CD4-positive, alpha-beta T cell (primary cell): ENCODE measurements at regions not wholly inside any gene's neighbourhood (a gene's known extent, or its start where the extent isn't known, plus 50 kb on each side); places are given as distances from the start of the nearest gene placed in this dataset.

Experiments
- ATAC-seq: fragments of 200-7000 bp; cut with Tn5 transposase; one replicate; pipeline ENCODE4 v1.10.0; 2022; ENCODE audit warnings: mild to moderate bottlenecking; ENCODE audit not compliant: poor library complexity
- CTCF ChIA-PET: fragments of 350-600 bp; sonication (Branson Sonifier 250); formaldehyde crosslinking; loops from one replicate; lab custom pipeline; 2021; ENCODE audit warnings: antibody characterized with exemption, inconsistent platforms; lab: Charles Lee
- POLR2A ChIA-PET: fragments of 350-600 bp; sonication (Branson Sonifier 250); formaldehyde crosslinking; loops from one replicate; lab custom pipeline; 2021; ENCODE audit warnings: antibody characterized with exemption, inconsistent platforms; lab: Charles Lee
- DNase-seq, 14 experiments: peaks; one replicate each; pipeline ENCODE4 v3.0.0-alpha.2; 2013 to 2020; ENCODE audit warnings: mixed read lengths in 2 of 14
- H3K27ac ChIP-seq, 2 donors: one replicate each; pipeline versions ENCODE4 v1.5.1 to v1.7.0; 2013; ENCODE audit warnings: low read length in 2 of 2, low read depth in 1 of 2, mild to moderate bottlenecking in 1 of 2
- H3K27me3 ChIP-seq, 2 experiments: 1 replicate in 1 of 2; 2 replicates in 1 of 2; pipeline versions ENCODE4 v1.6.1 to v1.7.0; 2013; ENCODE audit warnings: low read length in 2 of 2, control low read depth in 1 of 2, mild to moderate bottlenecking in 1 of 2, moderate library complexity in 1 of 2; ENCODE audit not compliant: insufficient read depth in 2 of 2, control insufficient read depth in 1 of 2
- H3K36me3 ChIP-seq: one replicate; pipeline ENCODE4 v1.6.1; 2013; ENCODE audit warnings: low read length, control low read depth; ENCODE audit not compliant: insufficient read depth
- H3K4me1 ChIP-seq: one replicate; pipeline ENCODE4 v1.6.1; 2013; ENCODE audit warnings: low read length, control low read depth; ENCODE audit not compliant: insufficient read depth
- H3K4me3 ChIP-seq: one replicate; pipeline ENCODE4 v1.5.1; 2013; ENCODE audit warnings: mild to moderate bottlenecking, low read length, moderate library complexity
- H3K9me3 ChIP-seq, 2 experiments: 1 replicate in 1 of 2; 2 replicates in 1 of 2; pipeline versions ENCODE4 v1.6.1 to v1.7.0; 2013; ENCODE audit warnings: low read length in 2 of 2, mild to moderate bottlenecking in 2 of 2, control low read depth in 1 of 2, moderate library complexity in 1 of 2; ENCODE audit not compliant: control insufficient read depth in 1 of 2, insufficient read depth in 1 of 2
- H3K27ac Mint-ChIP-seq: one replicate; pipeline ENCODE4 v1.8.0; 2020; ENCODE audit warnings: mixed read lengths
- H3K27me3 Mint-ChIP-seq: one replicate; pipeline ENCODE4 v1.8.0; 2021; ENCODE audit warnings: mixed read lengths
- H3K36me3 Mint-ChIP-seq: one replicate; pipeline ENCODE4 v1.8.0; 2021; ENCODE audit warnings: low read depth, mixed read lengths
- H3K4me1 Mint-ChIP-seq: one replicate; pipeline ENCODE4 v1.8.0; 2021; ENCODE audit warnings: low read depth, mixed read lengths
- H3K4me3 Mint-ChIP-seq: one replicate; pipeline ENCODE4 v1.8.0; 2020; ENCODE audit warnings: mild to moderate bottlenecking, mixed read lengths
- H3K9me3 Mint-ChIP-seq: one replicate; pipeline ENCODE4 v1.8.0; 2020; ENCODE audit warnings: mixed read lengths
- intact Hi-C, 2 experiments: fragments of 100-400 bp; cut with DNase I in 1 of 2; cut with micrococcal nuclease in 1 of 2; formaldehyde crosslinking; loops; one replicate each; pipeline versions ENCODE4 v1.15.1 to v1.9.0; 2023 to 2025; cut with DNase I, micrococcal nuclease
- TF ChIP-seq, protein P1 (sequence below): fragments of 200-600 bp; IDR thresholded peaks from one replicate; pipeline ENCODE4 v1.8.0; 2022; ENCODE audit warnings: antibody characterized with exemption, mild to moderate bottlenecking

DNA sequence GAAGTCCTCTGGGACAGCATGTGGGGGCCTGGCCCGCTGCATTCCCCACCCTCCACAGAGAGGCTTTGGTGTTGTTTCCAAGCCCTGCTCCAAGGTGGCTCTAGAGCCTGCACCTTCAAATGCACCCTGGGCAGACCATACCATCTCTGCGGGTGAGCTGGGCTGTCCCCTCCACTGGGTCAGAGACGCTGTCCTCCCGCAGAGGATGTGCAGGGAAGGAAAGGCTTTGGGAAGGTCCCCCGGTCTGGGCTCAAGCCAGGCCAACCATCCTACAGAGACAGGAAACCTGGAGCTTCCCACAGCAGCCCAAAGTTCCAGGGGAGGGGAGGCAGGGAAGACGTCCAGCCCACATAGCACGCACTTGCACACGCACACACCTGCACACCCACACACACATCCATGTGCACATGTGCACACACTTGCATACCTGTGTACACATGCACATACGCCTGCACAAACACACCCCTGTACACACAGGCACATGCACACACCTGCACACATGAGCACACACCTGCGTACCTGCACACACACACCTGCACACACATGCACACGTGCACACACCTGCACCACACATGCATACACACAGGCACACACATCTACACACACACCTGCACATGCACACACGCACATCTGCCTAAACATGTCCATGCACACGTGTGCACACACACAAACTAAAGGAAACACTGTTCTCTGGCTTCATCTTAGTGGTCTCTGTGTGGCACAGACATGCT is 155.4 kb downstream of the ERMARD start:
- Histone ChIP-seq H3K4me3 (no peak overlapping the region), H3K27me3 (no peaks in the 10 kb centered on the region), H3K9me3 (peaks cover 0 to 9% of the 10 kb centered on the region in 2 experiments), H3K27ac (no peak overlapping the region), H3K36me3 (no peaks in the 10 kb centered on the region), H3K4me1 (no peaks in the 10 kb centered on the region)
- TF ChIP-seq, protein P1, sequence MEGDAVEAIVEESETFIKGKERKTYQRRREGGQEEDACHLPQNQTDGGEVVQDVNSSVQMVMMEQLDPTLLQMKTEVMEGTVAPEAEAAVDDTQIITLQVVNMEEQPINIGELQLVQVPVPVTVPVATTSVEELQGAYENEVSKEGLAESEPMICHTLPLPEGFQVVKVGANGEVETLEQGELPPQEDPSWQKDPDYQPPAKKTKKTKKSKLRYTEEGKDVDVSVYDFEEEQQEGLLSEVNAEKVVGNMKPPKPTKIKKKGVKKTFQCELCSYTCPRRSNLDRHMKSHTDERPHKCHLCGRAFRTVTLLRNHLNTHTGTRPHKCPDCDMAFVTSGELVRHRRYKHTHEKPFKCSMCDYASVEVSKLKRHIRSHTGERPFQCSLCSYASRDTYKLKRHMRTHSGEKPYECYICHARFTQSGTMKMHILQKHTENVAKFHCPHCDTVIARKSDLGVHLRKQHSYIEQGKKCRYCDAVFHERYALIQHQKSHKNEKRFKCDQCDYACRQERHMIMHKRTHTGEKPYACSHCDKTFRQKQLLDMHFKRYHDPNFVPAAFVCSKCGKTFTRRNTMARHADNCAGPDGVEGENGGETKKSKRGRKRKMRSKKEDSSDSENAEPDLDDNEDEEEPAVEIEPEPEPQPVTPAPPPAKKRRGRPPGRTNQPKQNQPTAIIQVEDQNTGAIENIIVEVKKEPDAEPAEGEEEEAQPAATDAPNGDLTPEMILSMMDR, result no peak
- ATAC-seq (no peak), DNase-seq (no peak)
- H3K27me3 Mint-ChIP-seq, result no peaks in the 10 kb centered on the region
- H3K4me1 Mint-ChIP-seq, result no peaks in the 10 kb centered on the region
- ChIA-PET POLR2A (no interaction called here), CTCF (no interaction called here)
- H3K9me3 Mint-ChIP-seq, result no peaks in the 10 kb centered on the region
- H3K4me3 Mint-ChIP-seq, result no peak overlapping the region
- no peaks in the 10 kb centered on the region for H3K36me3 Mint-ChIP-seq
- intact Hi-C loops, result no loop called here
- H3K27ac Mint-ChIP-seq, result no peak overlapping the region

DNA sequence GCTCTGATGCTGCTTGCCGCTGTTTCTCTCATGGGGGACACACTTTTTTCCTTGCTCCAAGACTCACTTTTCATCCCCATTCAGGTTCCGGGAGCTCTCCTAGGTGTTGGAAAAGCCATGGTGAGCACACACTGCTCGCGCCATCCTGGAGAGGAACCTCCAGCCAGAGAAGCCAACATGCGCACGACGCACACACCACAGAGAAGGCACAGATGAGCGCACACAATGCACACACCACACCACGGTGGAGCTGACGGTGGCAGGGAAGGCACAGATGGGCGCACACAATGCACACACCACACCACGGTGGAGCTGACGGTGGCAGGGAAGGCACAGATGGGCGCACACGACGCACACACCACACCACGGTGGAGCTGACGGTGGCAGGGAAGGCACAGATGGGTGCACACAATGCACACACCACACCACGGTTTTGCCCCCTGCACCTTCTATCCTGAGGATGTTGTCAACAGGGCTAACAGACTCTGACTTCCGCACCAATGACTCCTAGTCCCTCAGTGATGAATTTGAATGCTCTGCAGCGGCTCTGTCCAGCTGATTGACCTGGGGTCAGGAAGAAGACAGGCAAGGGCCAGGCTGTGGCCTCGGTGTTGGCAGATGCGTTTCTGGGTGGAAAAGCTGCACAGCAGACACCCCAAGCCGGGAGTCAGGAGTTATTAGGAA is 154.7 kb downstream of the ERMARD start:
- DNase-seq (no peak), ATAC-seq (no peak)
- Histone ChIP-seq H3K27me3 (no peaks in the 10 kb centered on the region), H3K4me1 (no peaks in the 10 kb centered on the region), H3K27ac (no peak overlapping the region), H3K36me3 (no peaks in the 10 kb centered on the region), H3K9me3 (peaks cover 0 to 9% of the 10 kb centered on the region in 2 experiments), H3K4me3 (no peak overlapping the region)
- TF ChIP-seq, protein P1, result no peak
- Mint-ChIP-seq H3K36me3 (no peaks in the 10 kb centered on the region), H3K9me3 (no peaks in the 10 kb centered on the region), H3K27me3 (no peaks in the 10 kb centered on the region), H3K4me1 (no peaks in the 10 kb centered on the region), H3K27ac (no peak overlapping the region), H3K4me3 (no peak overlapping the region)
- POLR2A ChIA-PET, result no interaction called here
- intact Hi-C loops, result no loop called here
- CTCF ChIA-PET, result no interaction called here

DNA sequence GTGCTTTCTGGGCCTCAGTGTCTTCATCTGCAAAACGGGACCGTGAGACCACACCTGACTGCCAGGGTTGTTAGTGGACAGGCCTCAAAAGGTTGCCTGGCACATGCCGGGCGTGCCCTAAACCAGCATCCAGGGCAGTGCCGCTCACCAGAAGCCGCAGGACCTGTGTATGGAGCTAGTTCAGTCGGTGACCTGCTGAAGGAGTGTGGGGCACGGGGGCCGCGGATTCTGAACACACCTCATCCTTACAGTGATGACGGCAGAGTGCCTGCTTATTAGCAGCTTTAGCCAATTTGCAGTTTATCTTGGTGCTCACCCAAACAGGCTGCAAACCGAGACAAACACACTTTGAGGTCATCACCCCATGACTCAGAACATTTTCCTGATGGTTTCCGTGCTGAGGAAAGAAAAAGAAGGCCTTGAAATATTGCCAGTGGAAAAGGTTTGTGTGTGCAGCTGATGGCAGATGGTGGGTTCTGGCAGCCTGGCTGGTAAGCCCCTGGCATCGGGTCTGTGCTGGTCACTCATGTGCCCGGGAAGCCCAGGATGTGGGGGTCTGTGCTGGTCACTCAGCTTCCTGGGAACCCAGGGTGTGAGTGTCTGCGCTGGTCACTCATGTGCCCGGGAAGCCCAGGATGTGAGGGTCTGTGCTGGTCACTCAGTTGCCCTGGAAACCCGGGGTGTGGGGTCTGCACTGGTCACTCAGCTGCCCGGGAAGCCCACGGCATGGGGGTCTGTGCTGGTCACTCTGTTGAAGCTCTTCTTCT is 153.8 kb downstream of the ERMARD start:
- H3K4me3 ChIP-seq, result no peak overlapping the region
- intact Hi-C loops, result no loop called here
- H3K27ac ChIP-seq, result no peak overlapping the region
- Mint-ChIP-seq H3K36me3 (no peaks in the 10 kb centered on the region), H3K4me1 (no peaks in the 10 kb centered on the region), H3K27me3 (no peaks in the 10 kb centered on the region), H3K9me3 (no peaks in the 10 kb centered on the region), H3K4me3 (no peak overlapping the region), H3K27ac (no peak overlapping the region)
- TF ChIP-seq, protein P1, result no peak
- H3K4me1 ChIP-seq, result no peaks in the 10 kb centered on the region
- H3K27me3 ChIP-seq, result no peaks in the 10 kb centered on the region
- DNase-seq (no peak), ATAC-seq (no peak)
- CTCF ChIA-PET, result no interaction called here
- POLR2A ChIA-PET, result no interaction called here
- no peaks in the 10 kb centered on the region for H3K36me3 ChIP-seq
- peaks cover 0 to 9% of the 10 kb centered on the region in 2 experiments for H3K9me3 ChIP-seq
